ENCODE measurements at regions not wholly inside any gene's neighbourhood (a gene's known extent, or its start where the extent isn't known, plus 50 kb on each side); places are given as distances from the start of the nearest gene placed in this dataset.

DNA sequence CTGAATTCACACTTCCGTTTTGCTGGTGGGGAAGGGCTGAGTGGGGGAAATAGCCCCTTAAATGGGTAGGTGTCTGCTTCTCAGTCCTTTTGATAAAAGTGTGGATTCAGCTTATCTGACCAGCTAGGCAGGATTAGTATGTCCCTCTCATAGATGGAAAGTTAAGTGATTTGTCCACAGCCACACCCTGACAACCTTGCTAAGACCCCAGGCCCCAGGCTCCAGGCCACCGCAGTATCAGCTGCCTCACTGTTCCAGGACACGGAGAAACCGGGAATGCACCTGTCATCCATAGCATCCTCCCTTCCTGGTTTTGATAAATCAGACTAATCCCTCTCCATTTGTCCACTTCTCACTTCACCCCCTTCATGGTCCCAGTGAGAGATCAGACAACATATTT lies 197.7 kb downstream of the USP12 start:
- no peaks in the 10 kb centered on the region for H3K36me3 ChIP-seq (ENCODE audit: control insufficient read depth, insufficient read depth, low read length)
- H3K9ac ChIP-seq (ENCODE audit: low read depth, low read length), result no peak overlapping the region
- H3K4me3 ChIP-seq (ENCODE audit: low read depth, low read length), result no peak overlapping the region
- H3K9me3 ChIP-seq (ENCODE audit: control insufficient read depth, insufficient read depth, low read length), result no peaks in the 10 kb centered on the region
- no peaks in the 10 kb centered on the region for H3K27me3 ChIP-seq (ENCODE audit: control insufficient read depth, insufficient read depth, low read length)
- H3K4me1 ChIP-seq (ENCODE audit: control insufficient read depth, insufficient read depth, low read length), result no peaks in the 10 kb centered on the region

GRCh38 chr13:26973295-26973694 lies 198.3 kb downstream of the USP12 start:
- no peaks in the 10 kb centered on the region for H3K4me1 ChIP-seq (ENCODE audit: control insufficient read depth, insufficient read depth, low read length)
- no peak overlapping the region for H3K9ac ChIP-seq (ENCODE audit: low read depth, low read length)
- H3K4me3 ChIP-seq (ENCODE audit: low read depth, low read length), result no peak overlapping the region
- no peaks in the 10 kb centered on the region for H3K27me3 ChIP-seq (ENCODE audit: control insufficient read depth, insufficient read depth, low read length)
- H3K9me3 ChIP-seq (ENCODE audit: control insufficient read depth, insufficient read depth, low read length), result no peaks in the 10 kb centered on the region
- no peaks in the 10 kb centered on the region for H3K36me3 ChIP-seq (ENCODE audit: control insufficient read depth, insufficient read depth, low read length)

DNA sequence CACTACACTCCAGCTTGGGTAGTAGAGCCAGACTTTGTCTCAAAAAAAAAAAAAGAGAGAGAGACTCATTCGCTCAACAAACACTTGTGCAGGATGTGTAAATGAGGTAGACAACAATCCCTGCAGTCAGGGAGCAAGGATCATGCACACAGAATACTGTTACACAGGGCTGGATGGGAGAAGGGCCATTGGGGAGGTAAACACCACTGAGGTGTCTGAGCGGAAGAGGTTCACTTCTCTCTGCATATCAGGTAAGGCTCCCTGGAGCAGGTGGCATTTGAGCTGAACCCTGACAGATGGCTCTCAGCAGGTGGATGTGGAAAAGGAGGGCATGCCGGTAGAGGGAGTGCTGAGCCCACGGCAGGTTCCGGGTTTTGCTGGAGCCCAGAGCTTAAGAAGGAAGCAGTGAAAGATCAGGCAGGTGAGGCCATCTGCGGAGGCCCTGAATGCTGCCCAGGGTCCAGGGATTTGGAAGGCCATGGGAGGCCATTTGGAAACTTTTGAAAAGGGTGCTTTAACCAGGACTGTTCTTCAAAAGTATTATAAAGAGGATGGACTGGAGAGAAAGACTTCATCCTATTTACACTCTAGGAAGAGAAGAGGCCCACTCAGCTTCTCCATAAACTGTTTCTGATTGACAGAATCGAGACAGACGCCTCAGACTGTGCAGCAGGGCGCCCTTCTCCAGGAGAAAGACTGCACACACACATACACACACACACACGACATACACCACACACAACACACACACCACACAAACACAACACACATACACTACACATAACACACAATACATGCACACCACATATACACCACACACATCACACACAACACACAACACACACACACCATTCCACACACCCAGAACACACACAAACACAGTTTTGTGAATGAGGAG lies 199.4 kb downstream of the USP12 start:
- Histone ChIP-seq H3K4me1 (ENCODE audit: control insufficient read depth, insufficient read depth, low read length) (no peaks in the 10 kb centered on the region), H3K36me3 (ENCODE audit: control insufficient read depth, insufficient read depth, low read length) (no peaks in the 10 kb centered on the region), H3K27me3 (ENCODE audit: control insufficient read depth, insufficient read depth, low read length) (no peaks in the 10 kb centered on the region), H3K9me3 (ENCODE audit: control insufficient read depth, insufficient read depth, low read length) (no peaks in the 10 kb centered on the region), H3K9ac (ENCODE audit: low read depth, low read length) (no peak overlapping the region), H3K4me3 (ENCODE audit: low read depth, low read length) (no peak overlapping the region)

DNA sequence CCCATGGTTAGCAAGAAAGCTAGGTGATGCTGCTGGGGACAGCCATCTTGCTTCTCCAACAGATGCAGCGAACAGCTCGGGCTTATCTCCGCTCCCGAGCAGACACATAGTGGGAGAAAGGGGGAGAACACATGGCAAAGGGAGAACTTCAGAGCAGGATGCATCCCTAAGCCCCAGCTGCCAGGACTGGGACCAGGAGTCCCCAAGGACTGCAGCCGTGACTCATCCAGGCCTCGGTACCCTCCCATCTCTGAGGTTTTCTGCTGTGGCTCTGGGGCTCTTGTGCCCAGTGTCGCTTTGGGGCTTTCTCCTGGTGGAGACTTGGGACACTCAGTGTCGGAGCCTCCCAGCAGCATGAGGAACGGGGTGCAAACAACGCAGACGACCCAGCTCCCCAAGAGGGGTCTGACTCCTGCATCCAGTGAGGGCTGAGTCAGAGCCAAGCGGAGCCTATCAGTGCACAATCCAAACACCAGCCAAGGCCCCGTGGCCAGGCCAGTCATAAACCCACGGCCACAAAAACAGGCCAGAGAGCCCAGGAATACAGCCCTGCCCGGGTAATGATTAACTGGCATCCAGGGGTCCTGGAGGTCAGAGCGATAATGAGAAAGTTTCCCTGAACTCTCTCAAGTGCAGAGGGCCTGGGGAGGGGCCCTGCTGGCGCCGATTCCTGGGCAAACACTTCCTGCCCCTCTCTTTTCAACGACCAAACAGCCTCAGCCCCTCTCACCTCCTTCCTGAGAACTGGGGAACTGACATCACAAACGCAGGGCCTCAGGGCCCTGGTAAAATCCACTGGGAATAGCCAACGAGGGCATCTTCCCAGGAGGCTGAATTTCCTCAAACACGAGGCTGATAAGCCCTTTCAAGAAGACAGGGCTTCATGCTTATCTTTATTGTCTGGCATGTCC lies 202.9 kb downstream of the USP12 start:
- no peak overlapping the region for H3K4me3 ChIP-seq (ENCODE audit: low read depth, low read length)
- peaks cover 6% of the 10 kb centered on the region for H3K4me1 ChIP-seq (ENCODE audit: control insufficient read depth, insufficient read depth, low read length)
- H3K9ac ChIP-seq (ENCODE audit: low read depth, low read length), result no peak overlapping the region
- H3K36me3 ChIP-seq (ENCODE audit: control insufficient read depth, insufficient read depth, low read length), result no peaks in the 10 kb centered on the region
- no peaks in the 10 kb centered on the region for H3K9me3 ChIP-seq (ENCODE audit: control insufficient read depth, insufficient read depth, low read length)
- H3K27me3 ChIP-seq (ENCODE audit: control insufficient read depth, insufficient read depth, low read length), result no peaks in the 10 kb centered on the region

DNA sequence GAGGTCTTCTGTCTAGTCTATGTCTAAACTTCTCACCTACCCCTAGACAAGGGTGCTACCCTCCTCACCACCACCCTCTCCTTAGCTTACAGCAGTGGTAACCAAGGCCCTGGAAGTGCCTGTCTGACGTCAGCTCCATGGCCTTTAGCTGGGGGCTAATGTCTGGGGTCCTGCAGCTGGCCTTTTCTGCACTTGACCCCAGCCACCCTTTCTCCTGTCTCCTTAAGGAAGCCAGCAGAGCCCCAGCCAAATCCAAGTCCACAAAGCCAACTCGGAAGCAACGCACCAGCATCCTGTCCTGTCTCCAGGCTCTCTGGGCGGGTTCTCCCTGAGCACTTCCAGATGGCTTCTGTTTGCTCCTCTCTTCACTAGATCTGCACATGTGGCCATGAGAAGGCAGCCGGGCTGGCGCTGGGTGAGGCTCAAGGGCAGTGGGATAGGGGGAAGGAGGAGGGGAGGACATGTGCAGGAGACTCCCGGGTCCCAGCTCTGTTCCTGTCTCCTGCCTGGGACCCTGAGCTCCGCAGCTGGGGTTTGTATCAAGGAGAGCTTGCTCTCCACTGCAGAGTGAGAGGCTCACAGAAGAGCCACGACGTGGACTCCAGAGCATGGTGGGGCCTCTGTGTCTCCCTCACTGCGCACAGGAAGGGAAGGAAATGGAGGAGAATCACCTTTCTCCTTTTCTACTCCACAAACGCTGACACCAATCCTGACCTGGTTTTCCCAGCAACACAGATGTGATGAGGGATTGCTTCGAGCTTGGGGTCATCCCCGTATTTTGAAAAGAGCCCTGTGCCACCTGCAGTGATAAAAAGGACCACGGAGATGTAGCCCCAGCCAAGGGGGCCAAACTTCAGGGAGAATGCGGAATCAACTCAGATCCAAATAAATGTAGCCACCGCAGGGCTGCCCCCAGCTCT lies 204.2 kb downstream of the USP12 start:
- H3K4me3 ChIP-seq (ENCODE audit: low read depth, low read length), result no peak overlapping the region
- H3K4me1 ChIP-seq (ENCODE audit: control insufficient read depth, insufficient read depth, low read length), result peaks cover 6% of the 10 kb centered on the region

DNA sequence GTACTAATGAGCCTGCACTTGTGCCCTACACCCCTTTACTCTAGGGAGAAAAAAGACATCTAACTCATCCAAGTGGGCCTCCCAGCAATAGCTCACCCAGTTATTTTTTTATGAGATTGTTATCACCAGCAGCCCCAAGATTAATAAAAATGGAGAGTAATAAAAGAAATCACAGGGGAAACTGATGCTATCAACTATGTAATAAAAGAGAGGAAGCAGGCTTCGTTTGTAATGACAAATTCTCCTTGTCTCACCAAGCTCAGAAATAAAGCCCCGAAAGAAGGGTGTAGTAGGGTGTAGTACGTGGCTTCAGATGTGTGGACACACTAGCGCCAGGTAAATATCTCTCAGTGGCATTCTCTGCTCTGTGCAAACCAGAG lies 204.9 kb downstream of the USP12 start:
- H3K36me3 ChIP-seq (ENCODE audit: control insufficient read depth, insufficient read depth, low read length), result no peaks in the 10 kb centered on the region
- H3K4me3 ChIP-seq (ENCODE audit: low read depth, low read length), result no peak overlapping the region
- no peaks in the 10 kb centered on the region for H3K27me3 ChIP-seq (ENCODE audit: control insufficient read depth, insufficient read depth, low read length)
- peaks cover 6% of the 10 kb centered on the region for H3K4me1 ChIP-seq (ENCODE audit: control insufficient read depth, insufficient read depth, low read length)
- no peaks in the 10 kb centered on the region for H3K9me3 ChIP-seq (ENCODE audit: control insufficient read depth, insufficient read depth, low read length)
- H3K9ac ChIP-seq (ENCODE audit: low read depth, low read length), result no peak overlapping the region

More for the DNA sequence above, 204.2 kb downstream of the USP12 start:
- no peak overlapping the region for H3K9ac ChIP-seq (ENCODE audit: low read depth, low read length)
- no peaks in the 10 kb centered on the region for H3K36me3 ChIP-seq (ENCODE audit: control insufficient read depth, insufficient read depth, low read length)
- H3K27me3 ChIP-seq (ENCODE audit: control insufficient read depth, insufficient read depth, low read length), result no peaks in the 10 kb centered on the region
- no peaks in the 10 kb centered on the region for H3K9me3 ChIP-seq (ENCODE audit: control insufficient read depth, insufficient read depth, low read length)

GRCh38 chr13:26965952-26966700 lies 205.5 kb downstream of the USP12 start:
- no peak overlapping the region for H3K4me3 ChIP-seq (ENCODE audit: low read depth, low read length)
- no peak overlapping the region for H3K9ac ChIP-seq (ENCODE audit: low read depth, low read length)
- H3K27me3 ChIP-seq (ENCODE audit: control insufficient read depth, insufficient read depth, low read length), result no peaks in the 10 kb centered on the region
- no peaks in the 10 kb centered on the region for H3K9me3 ChIP-seq (ENCODE audit: control insufficient read depth, insufficient read depth, low read length)
- H3K4me1 ChIP-seq (ENCODE audit: control insufficient read depth, insufficient read depth, low read length), result peaks cover 6% of the 10 kb centered on the region
- no peaks in the 10 kb centered on the region for H3K36me3 ChIP-seq (ENCODE audit: control insufficient read depth, insufficient read depth, low read length)

- Histone ChIP-seq H3K9me3 (ENCODE audit: control insufficient read depth, insufficient read depth, low read length) (no peaks in the 10 kb centered on the region), H3K27me3 (ENCODE audit: control insufficient read depth, insufficient read depth, low read length) (no peaks in the 10 kb centered on the region), H3K9ac (ENCODE audit: low read depth, low read length) (no peak overlapping the region), H3K4me3 (ENCODE audit: low read depth, low read length) (no peak overlapping the region), H3K36me3 (ENCODE audit: control insufficient read depth, insufficient read depth, low read length) (no peaks in the 10 kb centered on the region), H3K4me1 (ENCODE audit: control insufficient read depth, insufficient read depth, low read length) (peaks cover 6% of the 10 kb centered on the region)
Measured at GRCh38 chr13:26964278-26965250, 204.0 kb upstream of the GPR12 start.

DNA sequence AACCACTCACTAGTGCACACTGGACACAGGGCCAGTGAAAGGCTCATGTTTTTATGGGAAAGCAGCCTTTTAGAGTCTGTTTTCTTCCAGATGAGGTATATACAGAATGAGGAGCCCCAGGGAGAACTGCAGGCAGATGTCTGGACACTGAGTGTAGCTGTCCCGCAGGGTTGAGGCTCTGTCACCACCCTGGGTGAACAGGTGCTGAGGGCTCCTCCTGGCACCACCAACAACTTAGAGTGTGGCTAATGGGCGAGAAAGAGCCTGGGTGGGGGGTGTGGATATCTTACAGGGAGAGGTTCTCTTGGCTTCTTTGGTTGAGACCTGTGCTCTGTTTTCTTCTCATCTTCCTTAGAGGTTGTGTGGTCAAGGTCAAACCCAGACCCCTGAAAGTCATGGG lies 202.1 kb upstream of the GPR12 start:
- no peak overlapping the region for H3K9ac ChIP-seq (ENCODE audit: low read depth, low read length)
- H3K9me3 ChIP-seq (ENCODE audit: control insufficient read depth, insufficient read depth, low read length), result no peaks in the 10 kb centered on the region
- no peaks in the 10 kb centered on the region for H3K27me3 ChIP-seq (ENCODE audit: control insufficient read depth, insufficient read depth, low read length)
- peaks cover 6% of the 10 kb centered on the region for H3K4me1 ChIP-seq (ENCODE audit: control insufficient read depth, insufficient read depth, low read length)
- no peak overlapping the region for H3K4me3 ChIP-seq (ENCODE audit: low read depth, low read length)
- H3K36me3 ChIP-seq (ENCODE audit: control insufficient read depth, insufficient read depth, low read length), result no peaks in the 10 kb centered on the region

Data from iPS-15b (cell line).